Upper lobe of left lung (tissue), 4 donors: ENCODE measurements at regions not wholly inside any gene's neighbourhood (a gene's known extent, or its start where the extent isn't known, plus 50 kb on each side); places are given as distances from the start of the nearest gene placed in this dataset.

Experiments used
- CTCF ChIP-seq, 6 experiments: fragments of 450-650 bp in 4 of 6; fragments of 200-600 bp in 2 of 6; sonication (generic) in 2 of 6; IDR thresholded peaks; one replicate each; pipeline ENCODE4 v1.5.1; 2016 to 2019; ENCODE audit warnings: antibody characterized with exemption in 6 of 6
- EP300 ChIP-seq, 4 donors: sonication (generic); formaldehyde crosslinking; IDR thresholded peaks; one replicate each; pipeline ENCODE4 v1.5.1; 2017; ENCODE audit warnings: antibody characterized with exemption in 4 of 4, control low read depth in 2 of 4

DNA sequence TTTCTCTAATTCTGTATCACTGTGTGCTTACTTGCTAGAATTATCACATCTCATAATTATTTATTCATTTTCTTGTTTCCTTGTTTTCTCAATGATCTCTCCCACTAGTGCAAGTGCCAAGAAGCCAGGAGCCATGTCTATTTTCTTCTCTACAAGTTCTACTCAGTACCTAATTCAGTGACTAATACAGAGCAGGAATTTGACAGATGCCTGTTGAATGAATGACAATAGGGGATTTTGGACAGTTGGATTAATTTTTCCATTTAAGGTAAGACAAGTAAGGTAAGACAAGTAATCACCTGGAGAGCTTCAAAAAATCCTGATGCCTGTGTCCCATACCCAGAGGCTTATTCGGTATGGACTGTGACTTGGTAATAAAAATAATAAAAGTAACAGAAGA lies 81.0 kb downstream of the EDN1 start:
- TF ChIP-seq EP300 (IDR thresholded peaks at IDR 0.05) (no peak), CTCF (IDR thresholded peaks at IDR 0.05) (no peak)
